Mucosa of stomach (tissue), 1 donor: ENCODE measurements at regions not wholly inside any gene's neighbourhood (a gene's known extent, or its start where the extent isn't known, plus 50 kb on each side); places are given as distances from the start of the nearest gene placed in this dataset.

Experiments
- H3K27me3 ChIP-seq: one replicate; pipeline ENCODE4 v1.7.0; 2013; ENCODE audit warnings: mild to moderate bottlenecking, low read length; ENCODE audit not compliant: control insufficient read depth, insufficient read depth
- H3K36me3 ChIP-seq: one replicate; pipeline ENCODE4 v1.7.0; 2013; ENCODE audit warnings: low read length; ENCODE audit not compliant: control insufficient read depth, insufficient read depth
- H3K4me1 ChIP-seq: one replicate; pipeline ENCODE4 v1.7.0; 2013; ENCODE audit warnings: mild to moderate bottlenecking, low read length; ENCODE audit not compliant: control insufficient read depth, insufficient read depth
- H3K4me3 ChIP-seq: one replicate; pipeline ENCODE4 v1.7.0; 2013; ENCODE audit warnings: low read length
- H3K9ac ChIP-seq: one replicate; pipeline ENCODE4 v1.7.0; 2013; ENCODE audit warnings: mild to moderate bottlenecking, low read length, moderate library complexity
- H3K9me3 ChIP-seq: one replicate; pipeline ENCODE4 v1.7.0; 2013; ENCODE audit warnings: mild to moderate bottlenecking, low read length, moderate library complexity; ENCODE audit not compliant: control insufficient read depth
- donor health status: Pancreatic carcinoma.

DNA sequence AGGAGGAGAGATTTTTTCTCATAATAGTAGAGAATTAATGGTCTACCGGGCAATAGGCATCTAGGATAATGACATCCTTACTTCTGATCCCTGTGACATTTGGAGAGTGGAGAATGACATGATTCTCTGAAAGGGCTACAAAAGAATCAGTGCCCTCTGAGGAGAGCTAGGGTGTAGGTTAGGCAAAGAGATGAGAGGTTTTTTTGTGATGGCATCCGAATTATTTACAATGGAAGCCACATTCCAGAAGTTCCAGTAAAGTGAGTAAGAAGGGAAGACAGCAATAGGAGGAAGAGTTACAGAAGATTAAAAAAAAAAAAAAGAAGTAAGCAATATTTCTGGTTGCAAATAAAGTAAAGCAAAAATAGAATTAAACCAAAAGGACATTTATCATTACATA is 478.0 kb downstream of the RMST start:
- Histone ChIP-seq H3K9me3 (no peaks in the 10 kb centered on the region), H3K27me3 (no peaks in the 10 kb centered on the region), H3K9ac (no peak overlapping the region), H3K4me3 (no peak overlapping the region), H3K36me3 (no peaks in the 10 kb centered on the region), H3K4me1 (peaks cover 11% of the 10 kb centered on the region)

DNA sequence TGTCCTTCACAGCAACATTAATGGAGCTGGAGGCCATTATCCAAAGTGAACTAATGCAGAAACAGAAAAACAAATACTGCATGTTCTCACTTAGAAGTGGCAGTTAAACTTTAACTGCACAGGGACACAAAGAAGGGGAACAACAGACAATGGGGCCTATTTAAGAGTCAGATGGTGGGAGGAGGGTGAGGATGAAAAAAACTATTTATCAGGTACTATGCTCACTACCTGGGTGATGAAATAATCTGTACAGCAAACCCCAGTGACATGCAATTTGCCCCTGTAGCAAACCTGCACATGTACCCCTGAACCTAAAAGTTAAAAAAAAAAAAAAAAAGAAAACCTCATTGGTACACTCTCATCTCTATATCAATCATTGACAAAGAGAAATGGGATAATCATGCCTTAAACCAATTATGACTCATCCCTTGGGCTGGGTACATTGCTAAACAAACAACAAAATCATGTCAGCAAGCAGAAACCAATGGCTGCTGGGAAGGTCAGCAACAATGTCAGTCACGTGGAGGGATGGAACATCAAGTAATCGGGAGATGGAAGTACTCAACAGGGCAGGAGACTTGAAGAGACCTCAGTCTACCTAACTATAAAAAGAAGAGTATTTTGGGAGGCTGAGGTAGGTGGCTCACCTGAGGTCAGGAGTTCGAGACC is 479.2 kb downstream of the RMST start:
- Histone ChIP-seq H3K36me3 (no peaks in the 10 kb centered on the region), H3K9ac (no peak overlapping the region), H3K4me1 (no peaks in the 10 kb centered on the region), H3K9me3 (no peaks in the 10 kb centered on the region), H3K4me3 (no peak overlapping the region), H3K27me3 (no peaks in the 10 kb centered on the region)

DNA sequence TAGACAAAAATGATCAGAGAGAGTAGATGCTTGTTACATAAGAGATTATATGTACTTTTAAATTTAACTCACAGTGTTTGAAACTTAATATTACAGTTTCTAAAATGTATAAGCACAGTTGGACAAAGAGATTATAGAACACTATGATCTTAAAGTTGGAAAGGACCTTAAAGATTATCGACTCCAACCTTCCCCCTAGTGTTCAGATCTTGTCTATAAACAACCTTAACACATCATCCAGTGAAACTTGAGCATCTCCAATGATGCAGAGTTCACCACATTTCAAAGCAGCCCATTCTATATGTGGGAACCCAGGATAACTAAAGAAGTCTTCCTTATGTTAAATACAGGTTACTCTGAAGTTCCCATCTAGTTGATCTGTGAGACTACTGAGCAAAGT is 480.8 kb downstream of the RMST start:
- H3K9ac ChIP-seq: no peak overlapping the region
- H3K4me3 ChIP-seq: no peak overlapping the region
- H3K9me3 ChIP-seq: no peaks in the 10 kb centered on the region
- H3K4me1 ChIP-seq: no peaks in the 10 kb centered on the region
- no peaks in the 10 kb centered on the region for H3K27me3 ChIP-seq
- H3K36me3 ChIP-seq: no peaks in the 10 kb centered on the region

DNA sequence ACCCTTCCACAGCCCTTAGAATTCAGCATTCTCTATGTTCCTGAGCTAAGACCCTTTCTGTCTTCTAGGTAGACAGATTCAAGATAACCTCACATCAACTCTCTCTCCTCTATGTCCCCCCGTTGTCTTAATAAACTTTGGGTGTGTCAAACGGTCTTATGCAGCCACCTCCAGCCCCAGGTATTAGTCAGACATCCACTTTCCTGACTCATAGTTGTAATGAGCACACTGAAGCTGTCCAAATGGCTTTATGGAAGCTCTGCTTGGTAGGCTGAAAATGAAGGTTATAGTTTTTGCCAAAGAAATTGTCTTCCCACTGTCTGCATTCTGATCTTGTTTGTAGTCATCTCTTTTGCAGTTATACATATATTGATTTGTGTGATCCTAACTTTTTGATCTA is 482.0 kb downstream of the RMST start:
- no peaks in the 10 kb centered on the region for H3K4me1 ChIP-seq
- no peaks in the 10 kb centered on the region for H3K27me3 ChIP-seq
- no peak overlapping the region for H3K9ac ChIP-seq
- H3K4me3 ChIP-seq: no peak overlapping the region
- no peaks in the 10 kb centered on the region for H3K36me3 ChIP-seq
- H3K9me3 ChIP-seq: no peaks in the 10 kb centered on the region

DNA sequence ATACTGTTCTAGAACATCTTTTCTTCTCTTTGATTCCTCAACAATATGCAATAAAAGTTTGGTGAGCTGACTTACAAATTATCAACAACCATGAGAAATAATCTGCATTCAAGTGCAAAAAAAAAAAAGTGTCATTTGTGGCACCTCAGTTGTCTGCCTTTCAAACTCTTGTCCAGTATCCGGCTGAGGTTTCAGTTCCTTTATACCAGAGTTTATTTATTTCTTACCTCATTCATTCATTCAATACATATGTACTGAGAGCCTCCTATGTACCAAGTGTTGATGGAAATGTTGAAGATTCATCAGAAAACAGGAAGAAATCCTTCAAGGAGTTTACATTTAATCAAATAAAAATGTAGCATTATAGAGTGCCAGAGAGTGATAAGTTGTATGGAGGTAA is 484.1 kb downstream of the RMST start:
- no peaks in the 10 kb centered on the region for H3K27me3 ChIP-seq
- H3K9me3 ChIP-seq: no peaks in the 10 kb centered on the region
- H3K4me3 ChIP-seq: no peak overlapping the region
- no peak overlapping the region for H3K9ac ChIP-seq
- H3K4me1 ChIP-seq: no peaks in the 10 kb centered on the region
- H3K36me3 ChIP-seq: no peaks in the 10 kb centered on the region

DNA sequence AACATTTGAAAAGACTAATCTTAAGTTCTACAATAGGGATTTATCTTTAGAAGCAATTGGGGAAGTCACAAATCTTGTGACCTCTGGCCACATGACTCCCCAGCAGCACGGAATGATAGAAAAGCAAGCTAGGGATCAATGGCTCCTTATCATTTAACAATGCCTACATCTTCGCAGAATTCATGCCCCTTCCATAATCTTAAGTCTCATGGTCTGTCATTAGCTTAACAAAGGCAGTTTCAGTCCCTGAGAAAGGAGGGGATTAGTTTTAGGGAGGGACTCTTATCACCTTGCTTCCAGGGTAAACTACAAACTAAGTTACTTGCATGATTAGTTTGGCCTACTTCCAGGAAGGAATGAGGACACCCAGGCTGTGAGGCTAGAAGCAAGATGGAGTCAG is 486.0 kb downstream of the RMST start:
- Histone ChIP-seq H3K36me3 (no peaks in the 10 kb centered on the region), H3K4me3 (no peak overlapping the region), H3K9ac (no peak overlapping the region), H3K4me1 (no peaks in the 10 kb centered on the region), H3K9me3 (no peaks in the 10 kb centered on the region), H3K27me3 (no peaks in the 10 kb centered on the region)

DNA sequence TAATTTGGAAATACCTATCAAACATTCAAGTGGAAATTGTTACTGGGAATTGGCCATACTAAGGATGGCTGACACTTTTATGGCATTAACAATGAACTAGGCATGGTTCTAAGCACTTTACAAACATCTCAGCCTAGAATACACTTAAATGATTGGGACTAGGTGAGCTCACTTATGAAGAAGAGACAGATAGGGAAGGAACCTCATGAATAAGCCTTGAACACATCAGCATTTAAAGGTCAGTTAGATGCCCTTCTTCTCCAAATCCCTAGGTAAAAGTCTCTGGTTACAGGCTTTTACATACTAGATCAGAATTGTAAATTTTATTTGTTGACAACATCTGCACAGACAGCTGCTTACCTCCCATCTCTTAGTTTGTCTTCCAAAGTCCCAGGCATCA is 488.6 kb downstream of the RMST start:
- H3K9me3 ChIP-seq: no peaks in the 10 kb centered on the region
- H3K36me3 ChIP-seq: no peaks in the 10 kb centered on the region
- H3K4me3 ChIP-seq: no peak overlapping the region
- no peaks in the 10 kb centered on the region for H3K27me3 ChIP-seq
- H3K4me1 ChIP-seq: no peaks in the 10 kb centered on the region
- no peak overlapping the region for H3K9ac ChIP-seq

DNA sequence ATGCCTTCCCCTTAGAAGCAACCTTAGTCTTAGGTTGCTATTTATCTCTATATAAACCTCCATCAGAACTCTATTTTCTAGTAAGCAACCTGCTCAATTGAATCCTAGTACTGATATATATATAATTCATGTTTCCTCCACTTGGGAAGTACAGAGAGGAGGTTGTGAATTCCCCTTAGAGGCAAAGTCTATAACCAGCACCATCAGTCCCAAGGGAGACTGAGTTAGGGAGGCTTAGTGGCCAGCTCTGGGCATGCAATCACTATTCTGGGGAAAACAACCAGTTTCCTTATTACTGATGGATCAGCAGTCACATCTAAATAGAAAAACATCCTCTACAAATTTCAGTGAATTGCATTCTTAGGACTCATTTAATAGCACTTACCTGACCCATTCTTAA is 489.1 kb downstream of the RMST start:
- Histone ChIP-seq H3K9me3 (no peaks in the 10 kb centered on the region), H3K36me3 (no peaks in the 10 kb centered on the region), H3K4me3 (no peak overlapping the region), H3K4me1 (no peaks in the 10 kb centered on the region), H3K27me3 (no peaks in the 10 kb centered on the region), H3K9ac (no peak overlapping the region)

DNA sequence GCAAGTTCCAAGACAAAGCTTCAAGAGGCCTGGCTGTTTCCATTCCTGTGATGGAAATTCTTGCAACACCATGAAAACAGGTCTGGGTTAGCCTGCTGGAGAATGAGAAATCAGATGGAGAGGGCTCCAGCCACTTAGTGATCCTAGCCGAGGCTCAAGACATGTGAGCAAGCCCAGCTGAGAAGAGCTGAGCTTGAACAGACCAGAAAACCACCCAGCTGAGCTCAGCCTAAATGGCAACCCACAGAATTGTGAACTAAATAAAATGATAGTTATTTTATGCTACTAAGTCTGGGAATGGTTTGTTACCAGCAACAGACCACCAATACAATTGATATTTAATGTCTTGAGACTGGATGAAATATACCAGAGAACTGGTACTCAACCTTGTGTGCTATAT is 494.5 kb downstream of the RMST start:
- Histone ChIP-seq H3K4me1 (no peaks in the 10 kb centered on the region), H3K9ac (no peak overlapping the region), H3K36me3 (no peaks in the 10 kb centered on the region), H3K9me3 (no peaks in the 10 kb centered on the region), H3K4me3 (no peak overlapping the region), H3K27me3 (no peaks in the 10 kb centered on the region)

DNA sequence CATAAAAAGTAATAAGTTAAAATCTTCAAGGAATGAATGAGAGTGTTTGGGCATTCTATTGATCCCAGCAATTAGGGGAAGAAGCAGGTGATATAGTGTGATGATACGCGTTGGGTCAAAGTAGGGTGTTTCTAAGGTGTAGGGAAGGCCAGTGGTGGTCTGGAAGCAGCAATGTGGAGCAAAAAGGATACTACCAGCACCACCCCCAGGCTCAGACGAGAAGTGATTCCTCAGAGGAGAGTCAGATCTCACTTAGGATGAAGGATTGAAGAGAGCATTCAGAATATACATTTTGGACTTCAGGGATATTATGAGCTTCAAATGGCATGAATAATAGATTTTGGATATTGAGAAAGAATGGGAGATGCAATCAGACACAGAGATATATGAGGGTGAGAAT is 497.6 kb downstream of the RMST start:
- H3K4me1 ChIP-seq: no peaks in the 10 kb centered on the region

DNA sequence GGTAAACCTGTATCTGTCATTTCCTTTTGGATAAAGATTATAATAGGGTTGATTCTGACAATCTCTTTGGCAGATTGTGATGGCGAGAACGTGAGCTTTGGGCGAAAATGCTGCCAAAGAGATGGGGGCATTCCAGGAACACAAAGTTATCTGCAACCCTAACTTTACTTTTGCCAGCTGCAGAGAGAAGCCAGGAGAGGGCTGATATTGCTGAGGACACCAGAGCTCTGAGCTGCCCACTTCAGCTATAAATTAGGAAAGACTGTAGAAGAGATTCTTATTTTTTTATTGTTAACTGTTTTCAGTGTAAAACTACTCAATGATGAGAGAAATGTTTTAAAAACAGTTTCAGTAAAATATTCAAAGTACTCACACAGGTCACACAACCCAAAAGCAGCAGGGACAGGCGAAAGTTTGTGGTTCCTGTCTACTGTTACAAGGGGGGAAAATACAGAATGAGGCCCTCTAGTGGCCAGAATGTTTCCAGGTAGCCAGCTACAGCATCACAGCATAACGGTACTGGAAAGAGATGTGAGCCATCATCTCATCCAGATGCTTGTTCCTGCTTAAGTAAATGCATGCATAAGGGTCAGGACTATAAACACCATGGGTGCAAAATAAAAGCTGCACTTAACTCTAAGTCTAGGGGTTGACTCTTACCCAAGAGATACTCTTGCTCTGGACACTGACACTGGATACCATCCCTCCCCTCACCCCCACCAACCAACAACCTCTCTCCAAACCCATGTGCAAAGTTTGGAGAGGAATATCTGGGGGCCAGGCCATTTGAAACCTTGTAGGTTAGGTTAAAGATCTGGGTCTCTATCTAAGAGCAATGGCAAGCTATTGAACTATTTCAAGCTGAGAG is 498.4 kb downstream of the RMST start:
- Histone ChIP-seq H3K4me3 (no peak overlapping the region), H3K9ac (no peak overlapping the region), H3K36me3 (no peaks in the 10 kb centered on the region), H3K27me3 (no peaks in the 10 kb centered on the region), H3K4me1 (no peaks in the 10 kb centered on the region), H3K9me3 (no peaks in the 10 kb centered on the region)

More for the DNA sequence above, 497.6 kb downstream of the RMST start:
- Histone ChIP-seq H3K9ac (no peak overlapping the region), H3K4me3 (no peak overlapping the region), H3K9me3 (no peaks in the 10 kb centered on the region), H3K36me3 (no peaks in the 10 kb centered on the region), H3K27me3 (no peaks in the 10 kb centered on the region)

DNA sequence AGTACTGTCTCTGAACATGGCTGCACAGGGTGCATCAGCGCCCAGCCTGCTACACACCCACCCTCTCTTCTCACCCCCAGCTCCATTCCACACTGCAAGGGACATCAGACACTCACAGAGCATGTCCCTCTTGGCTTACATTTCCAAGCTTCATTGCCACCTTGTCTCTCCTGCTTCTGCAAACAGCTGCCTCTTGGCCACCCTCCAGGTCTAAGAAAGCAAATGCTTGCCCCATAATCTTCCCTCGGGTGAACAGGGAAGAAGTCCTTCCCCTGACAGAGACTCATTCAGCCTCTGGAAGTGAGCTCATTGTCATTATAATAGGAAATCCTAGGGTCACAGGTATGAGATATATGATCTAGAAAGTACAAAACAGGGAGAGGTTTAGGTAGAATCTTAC is 505.2 kb downstream of the RMST start:
- Histone ChIP-seq H3K9ac (no peak overlapping the region), H3K36me3 (no peaks in the 10 kb centered on the region), H3K4me3 (no peak overlapping the region), H3K4me1 (no peaks in the 10 kb centered on the region), H3K9me3 (no peaks in the 10 kb centered on the region), H3K27me3 (no peaks in the 10 kb centered on the region)
